HG02943 (cell line): ENCODE measurements at regions not wholly inside any gene's neighbourhood (a gene's known extent, or its start where the extent isn't known, plus 50 kb on each side); places are given as distances from the start of the nearest gene placed in this dataset.
"Not testable (repeated sequence)": the region's sequence is repeated elsewhere in the genome, so short reads cannot be mapped to it uniquely, and the experiment has no call there.

Experiments
- ATAC-seq: cut with Tn5 transposase; IDR thresholded peaks from one replicate; pipeline ENCODE4 v1.9.1; 2021; ENCODE audit warnings: mild to moderate bottlenecking, low read depth, moderate library complexity; ENCODE audit not compliant: unreplicated experiment

GRCh38 chr6:92433911-92434310 is 985.4 kb downstream of the EPHA7 start:
- no peak for ATAC-seq

DNA sequence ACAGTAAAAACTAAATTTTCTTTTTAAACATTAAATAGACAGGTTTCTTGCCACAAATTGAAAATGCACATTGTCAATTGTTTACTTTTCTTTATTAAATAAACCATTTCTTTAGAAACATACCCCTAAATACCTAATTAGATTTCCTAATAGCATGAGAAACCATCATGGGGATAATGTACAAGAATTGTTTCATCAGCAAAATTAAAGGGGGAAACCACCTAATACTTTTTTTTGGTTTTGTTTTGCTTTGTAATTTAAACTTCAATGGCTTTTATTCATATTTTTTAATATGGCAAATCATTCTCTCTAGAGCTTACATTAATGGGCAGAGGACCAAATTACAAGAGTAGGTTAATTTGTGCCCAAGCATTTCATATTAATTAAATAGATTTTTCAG is 987.9 kb downstream of the EPHA7 start:
- ATAC-seq = no peak

DNA sequence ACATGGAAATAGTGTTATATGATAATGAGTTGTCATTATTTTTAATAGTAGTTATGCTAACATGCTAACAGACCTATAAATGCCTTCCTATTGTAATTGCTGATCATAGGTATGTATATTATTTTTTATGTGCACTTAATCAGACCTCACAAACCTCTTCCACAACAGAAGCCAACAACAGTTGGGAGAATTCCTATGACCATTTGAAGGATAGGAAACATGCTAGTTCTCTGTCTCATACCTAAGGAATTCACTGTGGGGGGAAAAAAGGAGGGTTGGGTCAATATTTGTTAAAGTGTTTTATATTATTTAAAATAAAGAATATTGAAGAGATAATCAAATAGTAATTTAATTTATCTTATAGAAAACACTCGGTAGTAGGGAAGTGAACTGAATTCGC is 990.9 kb downstream of the EPHA7 start:
- ATAC-seq = no peak

- no peak for ATAC-seq
Observed at GRCh38 chr6:92427453-92427852, 991.9 kb downstream of the EPHA7 start.

GRCh38 chr6:92415656-92416055 is 1003.7 kb downstream of the EPHA7 start:
- no peak for ATAC-seq

DNA sequence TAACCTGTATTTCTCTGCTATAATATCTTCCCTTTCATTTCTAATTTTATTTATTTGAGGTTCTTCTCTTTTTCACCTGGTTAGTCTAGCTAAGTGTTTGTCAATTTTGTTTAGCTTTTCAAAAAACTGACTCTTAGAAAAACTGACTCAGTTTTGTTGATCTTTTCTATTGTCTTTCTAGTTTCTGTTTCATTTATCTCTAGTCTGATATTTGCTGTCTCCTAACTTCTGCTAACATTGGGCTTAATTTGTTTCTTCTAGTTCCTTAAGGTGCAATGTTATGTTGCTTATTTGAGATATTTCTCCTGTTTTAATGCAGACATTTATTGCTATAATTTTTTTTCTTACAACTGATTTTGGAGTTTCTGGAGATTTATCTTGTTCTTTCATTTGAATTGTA is 1011.0 kb downstream of the EPHA7 start:
- no peak for ATAC-seq

DNA sequence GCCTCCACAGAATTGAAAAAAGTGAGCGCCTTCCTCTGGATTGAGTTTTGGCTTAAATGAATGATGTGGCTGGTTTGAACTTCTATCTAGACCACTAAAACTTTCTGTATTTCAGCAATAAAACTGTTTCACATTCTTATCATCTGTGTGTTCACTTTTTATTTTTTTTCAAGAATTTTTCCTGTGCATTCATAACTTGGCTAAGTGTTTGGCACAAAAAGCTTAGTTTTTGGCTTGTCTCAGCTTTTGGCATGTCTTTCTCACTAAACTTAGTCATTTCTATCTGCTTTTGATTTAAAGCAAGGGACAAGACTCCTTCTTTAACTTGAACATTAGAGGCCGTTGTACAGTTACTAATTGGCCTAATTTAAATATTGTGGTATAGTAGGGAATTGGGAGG is 1015.1 kb downstream of the EPHA7 start:
- no peak for ATAC-seq

- no peak for ATAC-seq
Observed at GRCh38 chr6:92399911-92400310, 1019.4 kb downstream of the EPHA7 start.

GRCh38 chr6:92388706-92389105 is 1030.7 kb downstream of the EPHA7 start:
- ATAC-seq = not testable (repeated sequence)

DNA sequence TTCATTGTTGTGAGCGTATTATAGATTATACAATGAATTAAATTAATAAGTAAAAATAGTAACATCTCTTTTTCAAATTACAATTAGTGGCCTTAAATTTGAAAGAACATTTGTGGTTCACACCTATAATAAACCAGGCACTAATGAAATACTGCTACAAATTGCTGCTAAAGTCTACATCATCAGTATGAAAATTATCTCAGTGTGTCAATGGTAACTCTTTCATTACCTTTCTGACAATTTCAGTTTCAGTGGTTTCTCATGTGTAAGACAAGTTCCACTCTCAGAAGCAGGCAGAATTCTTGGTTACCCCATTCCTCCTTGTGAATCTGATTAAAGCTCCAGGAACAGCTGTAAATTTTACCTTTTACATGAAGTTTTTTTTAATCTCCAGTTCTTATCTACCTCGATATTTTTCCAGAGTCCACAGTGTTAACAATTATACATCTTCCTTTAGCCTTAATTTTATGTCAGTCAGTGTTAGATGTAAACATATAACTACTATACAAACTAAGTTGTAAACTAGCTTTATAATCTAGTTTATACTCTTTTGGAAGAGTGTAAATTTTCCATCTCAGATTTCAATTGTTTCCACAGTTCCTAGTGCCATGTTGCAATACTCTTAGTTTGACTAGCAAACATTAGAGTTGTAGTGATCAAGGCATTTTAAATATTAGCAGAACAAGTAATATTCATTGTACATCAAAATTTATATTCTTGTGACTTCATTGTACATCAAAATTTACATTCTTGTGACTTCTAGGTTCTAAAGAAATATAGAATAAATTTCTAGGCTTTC is 1038.4 kb downstream of the EPHA7 start:
- no peak for ATAC-seq

DNA sequence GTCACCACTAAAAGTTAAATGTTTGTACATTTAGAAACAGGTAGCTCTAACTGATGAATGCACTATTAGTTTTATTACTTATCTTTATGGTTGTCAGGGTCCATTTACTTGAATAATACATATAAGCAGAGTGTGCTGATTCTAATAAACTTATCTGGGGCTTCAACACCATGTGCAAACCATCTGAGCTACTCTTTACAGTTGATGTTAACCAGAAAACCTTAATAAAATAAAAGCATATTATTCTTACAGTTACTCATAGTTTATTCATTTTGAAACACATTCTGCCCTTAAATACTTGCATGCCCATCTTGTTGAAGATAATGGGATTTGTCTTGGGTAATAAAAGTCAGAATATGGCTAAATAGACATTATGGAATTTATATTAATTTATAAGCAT is 1042.2 kb downstream of the EPHA7 start:
- ATAC-seq = no peak

GRCh38 chr6:92376691-92377090 is 1042.7 kb downstream of the EPHA7 start:
- no peak for ATAC-seq

GRCh38 chr6:92371211-92372208 is 1047.8 kb downstream of the EPHA7 start:
- ATAC-seq = no peak

- no peak for ATAC-seq
Observed at GRCh38 chr6:92369309-92369708, 1050.0 kb downstream of the EPHA7 start.

DNA sequence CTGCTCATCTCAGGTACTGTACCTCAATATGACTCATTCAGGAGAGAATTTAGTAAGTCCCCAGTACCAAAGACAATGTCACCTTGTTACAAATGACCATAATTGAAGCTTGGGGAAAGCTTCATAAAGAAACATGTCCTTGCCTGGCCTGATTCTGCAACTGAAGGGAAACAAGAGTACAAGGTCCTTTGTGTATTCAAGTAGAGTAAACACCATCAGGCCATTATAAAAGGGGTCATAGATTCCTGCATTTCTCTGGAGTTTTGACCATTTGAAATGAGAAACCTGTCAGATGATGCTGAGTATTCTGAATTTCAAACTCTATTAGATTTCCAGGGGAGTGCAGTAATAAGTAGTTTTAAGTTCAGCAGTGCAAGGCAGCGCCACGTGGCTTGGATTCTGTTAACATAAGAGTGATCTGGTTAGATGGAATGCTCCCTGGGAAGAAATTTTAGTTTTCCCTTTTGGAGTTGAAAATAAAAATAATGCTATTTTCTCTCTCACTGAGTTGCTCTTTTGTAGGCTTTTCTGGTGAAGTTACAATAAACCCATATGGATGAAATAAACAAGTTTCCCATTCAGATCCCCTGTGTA is 1054.3 kb downstream of the EPHA7 start:
- no peak for ATAC-seq

DNA sequence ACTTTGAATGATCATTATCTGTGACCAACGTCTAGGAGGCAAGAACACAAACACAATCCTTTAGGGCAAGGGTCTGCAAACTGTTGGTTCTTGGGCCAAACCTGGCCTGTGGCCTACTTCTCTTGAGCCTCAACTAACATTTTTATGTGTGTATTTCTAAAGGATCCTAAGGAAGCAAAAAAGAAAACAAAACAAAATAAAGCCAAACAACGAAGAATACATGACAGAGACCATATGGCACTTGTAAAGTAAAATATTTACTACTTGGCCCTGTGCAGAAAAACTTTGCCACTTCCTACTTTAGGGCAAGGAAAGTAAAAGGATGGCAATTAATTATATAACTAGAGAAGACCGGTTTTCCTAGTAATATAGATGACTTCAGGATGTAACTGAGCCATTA is 1056.2 kb downstream of the EPHA7 start:
- no peak for ATAC-seq

DNA sequence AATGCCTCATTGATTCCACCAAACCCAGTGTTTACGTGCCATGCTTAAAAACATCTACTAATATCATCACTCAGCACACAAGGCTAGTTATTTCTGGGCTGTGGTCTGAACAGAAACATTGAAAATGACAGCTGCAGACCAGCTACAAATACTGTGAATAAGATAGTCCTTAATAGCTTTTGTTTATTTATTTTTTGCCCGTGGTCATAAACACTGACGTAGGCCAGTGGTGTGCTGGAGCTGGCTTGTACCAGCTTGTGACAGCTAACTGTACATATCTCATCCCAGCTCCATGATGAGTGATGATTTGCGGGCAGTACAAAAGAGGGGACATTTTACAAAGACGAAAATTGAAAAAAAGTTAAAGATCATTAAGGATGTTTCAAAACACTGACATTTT is 1057.0 kb downstream of the EPHA7 start:
- ATAC-seq = no peak

DNA sequence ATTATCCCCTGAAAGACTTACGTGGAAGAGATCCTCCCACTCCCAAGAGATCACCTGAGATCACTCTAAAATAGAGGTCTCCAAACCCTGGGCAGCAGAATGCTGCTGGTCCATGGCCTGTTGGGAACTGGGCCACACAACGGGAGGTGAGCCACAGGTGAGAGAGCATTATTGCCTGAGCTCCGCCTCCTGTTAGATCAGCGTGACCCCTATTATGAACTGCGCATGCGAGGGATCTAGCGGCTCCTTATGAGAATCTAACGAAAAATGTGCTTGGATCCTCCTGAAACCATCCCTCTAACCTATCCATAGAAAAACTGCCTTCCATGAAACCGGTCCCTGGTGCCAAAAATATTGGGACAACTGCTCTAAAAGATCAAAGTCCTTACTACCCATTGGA is 1057.4 kb downstream of the EPHA7 start:
- ATAC-seq = no peak

DNA sequence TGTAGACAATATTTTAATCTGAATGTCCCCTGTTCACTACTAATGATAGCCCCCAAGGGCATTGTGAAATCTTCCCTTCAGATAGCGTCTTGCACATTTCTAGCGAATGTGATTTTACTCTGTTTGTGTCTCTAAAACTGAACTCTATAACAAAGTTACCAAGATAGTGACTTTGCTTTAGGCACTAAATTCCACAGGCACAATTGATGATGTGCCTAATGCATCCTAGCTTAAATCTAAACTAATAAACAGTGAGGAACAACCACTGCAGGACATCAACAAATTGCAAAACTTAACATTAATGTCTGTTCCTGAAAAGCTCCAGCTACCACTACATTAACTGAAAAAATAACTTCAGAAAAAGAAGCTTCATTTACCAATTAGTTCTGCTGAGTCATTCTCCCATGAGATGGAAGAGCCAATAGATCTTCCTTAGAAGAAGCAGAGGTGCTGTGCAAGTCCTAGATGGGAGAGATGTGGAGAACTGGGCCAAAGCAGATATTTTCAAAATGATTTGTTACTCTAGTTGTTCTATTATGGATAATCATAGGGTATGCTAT is 1065.0 kb downstream of the EPHA7 start:
- ATAC-seq = no peak

DNA sequence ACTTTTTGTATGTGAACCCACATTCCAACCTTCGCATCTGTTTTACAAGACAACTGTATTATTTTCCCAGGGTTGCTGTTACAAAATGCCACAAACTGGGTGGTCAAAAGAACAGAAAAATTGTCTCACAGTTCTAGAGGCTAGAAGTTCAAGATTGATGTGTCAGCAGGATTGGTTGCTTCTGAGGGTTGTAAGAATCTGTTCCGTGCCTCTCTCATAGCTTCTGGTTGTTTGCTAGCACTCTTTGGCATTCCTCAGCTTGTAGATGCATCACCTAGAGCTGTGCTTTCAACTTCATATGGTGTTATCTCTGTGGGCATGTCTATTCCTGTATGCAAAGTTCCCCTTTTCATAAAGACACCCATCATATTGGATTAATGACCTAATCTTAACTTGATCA is 1067.2 kb downstream of the EPHA7 start:
- no peak for ATAC-seq

DNA sequence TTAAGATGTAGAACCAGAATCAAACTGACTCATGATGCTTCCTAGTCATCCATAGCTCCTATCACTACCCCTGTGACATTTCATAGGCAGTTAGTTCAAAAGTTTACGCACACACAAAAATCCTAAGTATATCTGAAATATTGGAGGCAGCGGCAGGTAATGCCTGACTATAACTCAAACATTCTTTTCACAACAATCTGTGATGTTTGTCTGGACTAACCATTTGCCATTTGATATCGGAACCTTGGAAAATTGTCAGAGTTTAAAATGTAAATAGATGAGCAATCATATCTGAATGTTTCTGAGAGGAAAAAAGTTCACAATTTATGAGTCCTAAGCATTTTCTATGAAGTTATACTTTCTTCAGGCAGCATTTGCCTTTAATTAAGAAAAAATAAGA is 1078.2 kb downstream of the EPHA7 start:
- ATAC-seq = no peak
